HCT116 (cell line): ENCODE measurements at regions not wholly inside any gene's neighbourhood (a gene's known extent, or its start where the extent isn't known, plus 50 kb on each side); places are given as distances from the start of the nearest gene placed in this dataset.

ENCODE experiments used
- ATAC-seq: fragments of 200-7000 bp; cut with Tn5 transposase; 2 replicates; pipeline ENCODE4 v1.9.1; 2020; ENCODE audit warnings: mild to moderate bottlenecking, moderate library complexity
- BruUV-seq: library from RNA; stranded (reverse); fragments of 400-500 nt; replicated peaks from 2 replicates; lab custom pipeline; 2021; lab: Mats Ljungman, UMichigan
- CTCF ChIA-PET: fragments of 300-600 bp; sonication (Branson Sonifier 250); formaldehyde crosslinking; loops from one replicate; lab custom pipeline; 2021; ENCODE audit warnings: antibody characterized with exemption; lab: Charles Lee
- POLR2A ChIA-PET: fragments of 300-600, 350-600 bp; sonication (Branson Sonifier 250); formaldehyde crosslinking; loops from one replicate; lab custom pipeline; 2021; ENCODE audit warnings: antibody characterized with exemption; lab: Charles Lee
- RAD21 ChIA-PET, 2 experiments: fragments of 300-600 bp; sonication (Branson Sonifier 250); formaldehyde crosslinking; loops; one replicate each; lab custom pipeline; 2023; ENCODE audit warnings: low total read pairs in 2 of 2; ENCODE audit not compliant: uncharacterized antibody in 2 of 2, unreplicated experiment in 2 of 2, low non-redundant PET in 1 of 2; lab: Charles Lee
- DNase-seq: peaks from one replicate; pipeline ENCODE4 v3.0.0-alpha.2; 2010; ENCODE audit warnings: low read depth, low spot score
- H2AFZ ChIP-seq: fragments of 200-600 bp; shearing (Covaris generic), sonication (generic); 2 replicates; pipeline ENCODE4 v1.6.1; 2017; ENCODE audit warnings: low read depth, mixed run types, mixed read lengths, antibody characterized with exemption, low read length; ENCODE audit not compliant: poor library complexity, severe bottlenecking
- H3K27ac ChIP-seq: 2 replicates; pipeline ENCODE4 v1.5.1; 2012; ENCODE audit warnings: low read depth, low read length
- H3K27me3 ChIP-seq: fragments of 200-600 bp; sonication (generic); 2 replicates; pipeline ENCODE4 v1.6.1; 2016; ENCODE audit warnings: mixed run types, low read length, mixed read lengths; ENCODE audit not compliant: insufficient read depth
- H3K36me3 ChIP-seq, 2 experiments: fragments of 200-500 bp in 1 of 2; fragments of 200-600 bp in 1 of 2; sonication (Bioruptor generic) in 1 of 2; sonication (generic) in 1 of 2; 2 replicates each; pipeline versions ENCODE4 v1.5.1 to v1.6.1; 2014 to 2016; ENCODE audit warnings: low read length in 2 of 2, inconsistent platforms in 1 of 2, mixed read lengths in 1 of 2, mixed run types in 1 of 2; ENCODE audit not compliant: insufficient read depth in 2 of 2, control insufficient read depth in 1 of 2
- H3K4me1 ChIP-seq, 2 experiments: fragments of 200-600 bp in 1 of 2; sonication (generic) in 1 of 2; 2 replicates each; pipeline versions ENCODE4 v1.5.1 to v1.6.1; 2012 to 2017; ENCODE audit warnings: low read length in 2 of 2, inconsistent platforms in 1 of 2, mild to moderate bottlenecking in 1 of 2, mixed read lengths in 1 of 2, mixed run types in 1 of 2, moderate library complexity in 1 of 2; ENCODE audit not compliant: insufficient read depth in 2 of 2, control insufficient read depth in 1 of 2
- H3K4me2 ChIP-seq: fragments of 200-600 bp; sonication (generic); 2 replicates; pipeline ENCODE4 v1.6.1; 2017; ENCODE audit warnings: mixed run types, low read length, mixed read lengths
- H3K4me3 ChIP-seq, 2 experiments: fragments of 200-600 bp in 1 of 2; sonication (generic) in 1 of 2; replicated peaks in 1 of 2; 2 replicates each; pipeline ENCODE4 v1.5.1; 2011 to 2016; ENCODE audit warnings: low read length in 2 of 2, control low read depth in 1 of 2, low read depth in 1 of 2, mild to moderate bottlenecking in 1 of 2, mixed read lengths in 1 of 2, mixed run types in 1 of 2
- H3K79me2 ChIP-seq: fragments of 200-600 bp; sonication (generic); 2 replicates; pipeline ENCODE4 v1.6.1; 2017; ENCODE audit warnings: mild to moderate bottlenecking, mixed run types, low read length, moderate library complexity, mixed read lengths; ENCODE audit not compliant: insufficient read depth
- H3K9ac ChIP-seq: fragments of 200-600 bp; sonication (generic); 2 replicates; pipeline ENCODE4 v1.6.1; 2016; ENCODE audit warnings: low read length, mixed read lengths
- H3K9me2 ChIP-seq: fragments of 200-600 bp; sonication (generic), shearing (Covaris generic); 2 replicates; pipeline ENCODE4 v1.6.1; 2017; ENCODE audit warnings: mixed run types, mild to moderate bottlenecking, moderate library complexity; ENCODE audit not compliant: insufficient read depth
- H3K9me3 ChIP-seq, 2 experiments: fragments of 200-500 bp in 1 of 2; fragments of 200-600 bp in 1 of 2; sonication (Bioruptor generic) in 1 of 2; sonication (generic) in 1 of 2; 2 replicates each; pipeline ENCODE4 v1.6.1; 2014 to 2017; ENCODE audit warnings: low read length in 2 of 2, mixed read lengths in 2 of 2, inconsistent platforms in 1 of 2, low read depth in 1 of 2, mild to moderate bottlenecking in 1 of 2, mixed run types in 1 of 2, moderate library complexity in 1 of 2; ENCODE audit not compliant: control insufficient read depth in 1 of 2, insufficient read depth in 1 of 2
- H4K20me1 ChIP-seq: fragments of 200-600 bp; sonication (generic), shearing (Covaris generic); 2 replicates; pipeline ENCODE4 v1.6.1; 2017; ENCODE audit warnings: mixed run types, mild to moderate bottlenecking, moderate library complexity; ENCODE audit not compliant: insufficient read depth
- CBX3 ChIP-seq: IDR thresholded peaks from 2 replicates; pipeline ENCODE4 v1.6.1; 2012; ENCODE audit warnings: low read depth
- CEBPB ChIP-seq: IDR thresholded peaks from 2 replicates; pipeline ENCODE4 v1.6.1; 2012; ENCODE audit warnings: low read depth
- ELF1 ChIP-seq: IDR thresholded peaks from 2 replicates; pipeline ENCODE4 v1.6.1; 2012; ENCODE audit warnings: low read depth, borderline replicate concordance
- EZH2phosphoT487 ChIP-seq: fragments of 200-600 bp; IDR thresholded peaks from 2 replicates; pipeline ENCODE4 v1.6.1; 2018; ENCODE audit warnings: antibody characterized with exemption, borderline replicate concordance
- JUND ChIP-seq: IDR thresholded peaks from 2 replicates; pipeline ENCODE4 v1.6.1; 2012
- SIN3A ChIP-seq: IDR thresholded peaks from 2 replicates; pipeline ENCODE4 v1.6.1; 2012; ENCODE audit warnings: low read depth
- SP1 ChIP-seq: IDR thresholded peaks from 2 replicates; pipeline ENCODE4 v1.6.1; 2012; ENCODE audit warnings: low read depth
- TCF7L2 ChIP-seq: IDR thresholded peaks from 2 replicates; pipeline ENCODE4 v1.7.0; 2011; ENCODE audit warnings: borderline replicate concordance, inconsistent platforms; ENCODE audit not compliant: insufficient read depth, insufficient read length; ENCODE audit errors: extremely low read depth
- ZBTB33 ChIP-seq: IDR thresholded peaks from 2 replicates; pipeline ENCODE4 v1.6.1; 2011; ENCODE audit warnings: mild to moderate bottlenecking, low read length, moderate library complexity; ENCODE audit not compliant: insufficient replicate concordance; ENCODE audit errors: extremely low read depth
- ZFX ChIP-seq: fragments of 450-650 bp; IDR thresholded peaks from 2 replicates; pipeline ENCODE4 v1.6.1; 2017
- ZNF274 ChIP-seq: fragments of 200-500 bp; sonication (Bioruptor generic); IDR thresholded peaks from 2 replicates; pipeline ENCODE4 v1.6.1; 2014; ENCODE audit warnings: mild to moderate bottlenecking, low read depth, low read length, inconsistent platforms
- intact Hi-C: fragments of 100-400 bp; cut with micrococcal nuclease; formaldehyde crosslinking; loops from 2 replicates; pipeline ENCODE4 v1.10.0; 2022
- TF ChIP-seq, protein P1 (sequence below): IDR thresholded peaks from 2 replicates; pipeline ENCODE4 v1.6.1; 2012

DNA sequence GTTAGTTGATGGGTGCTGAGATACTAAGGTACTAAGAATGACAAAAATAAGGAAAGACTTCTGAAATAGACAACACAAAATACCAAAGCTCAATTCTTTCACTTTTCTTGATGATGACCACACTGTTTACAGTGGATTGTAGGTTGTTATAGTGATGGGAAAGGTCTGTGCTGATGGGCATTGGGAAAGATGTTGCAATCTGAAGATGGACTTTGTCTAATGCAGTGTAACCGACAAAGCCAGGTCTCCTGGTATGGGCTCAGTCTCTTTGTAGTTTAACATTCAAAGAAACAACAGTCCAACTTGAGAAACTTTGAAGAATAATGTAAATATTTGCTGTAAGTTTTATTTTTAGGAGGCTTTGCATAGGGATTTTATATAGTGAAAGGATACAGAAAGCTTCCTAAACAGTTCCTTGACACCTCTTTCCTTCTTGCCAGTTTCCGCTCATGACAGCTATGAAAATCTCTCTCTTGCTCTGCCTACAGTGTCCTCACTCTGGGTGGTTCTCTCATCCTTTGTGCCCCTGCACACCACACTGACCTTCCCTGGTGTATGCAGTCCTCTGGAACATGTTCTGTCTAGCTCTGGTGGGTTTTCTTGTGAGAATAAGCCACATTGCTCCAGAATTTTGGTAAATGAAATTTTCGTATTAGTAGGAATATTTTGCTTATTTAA lies 172.2 kb downstream of the KCNRG start (continued):
- TF ChIP-seq ZBTB33: no peak
- TF ChIP-seq ZFX: no peak

DNA sequence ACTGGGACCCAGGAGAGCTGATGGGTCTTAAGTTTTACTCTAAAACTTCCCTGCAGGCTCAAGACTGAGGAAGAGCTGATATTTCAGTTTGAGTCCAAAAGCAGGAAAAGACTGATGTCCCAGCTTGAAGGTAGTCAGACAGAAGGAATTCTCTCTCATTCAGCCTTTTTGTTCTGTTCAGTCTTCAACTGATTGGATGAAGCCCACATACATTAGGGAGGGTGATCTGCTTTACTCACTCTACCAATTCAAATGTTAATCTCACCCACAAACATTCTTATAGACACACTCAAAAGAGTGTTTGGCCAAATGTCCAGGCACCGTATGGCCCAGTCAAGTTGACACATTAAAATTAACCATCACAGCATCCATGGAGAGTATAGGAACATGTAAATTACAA lies 173.5 kb downstream of the KCNRG start:
- H3K4me3 ChIP-seq: no peak overlapping the region
- H3K27ac ChIP-seq: no peak overlapping the region
- H3K9ac ChIP-seq: no peak overlapping the region
- no peak for DNase-seq
- ChIA-PET CTCF (interaction anchor here (1.1 to 1.8 kb wide), 2 partner anchors 11 to 21 kb away, joined by 4 to 5 read pairs; no protein-coding TSS in a partner anchor), POLR2A (no interaction called here), RAD21 (no interaction called here)
- no peak for ATAC-seq
- no peaks in the 10 kb centered on the region for H3K9me3 ChIP-seq
- H3K79me2 ChIP-seq: peaks cover 11% of the 10 kb centered on the region
- no peak overlapping the region for H2AFZ ChIP-seq
- intact Hi-C loops: no loop called here
- no peaks in the 10 kb centered on the region for H3K36me3 ChIP-seq
- H3K4me2 ChIP-seq: no peak overlapping the region
- H3K4me1 ChIP-seq: peaks cover 7 to 16% of the 10 kb centered on the region in 2 experiments
- no peaks in the 10 kb centered on the region for H4K20me1 ChIP-seq
- BruUV-seq: no TSS peak
- TF ChIP-seq ZNF274 (no peak), ZBTB33 (no peak), SP1 (no peak), TCF7L2 (no peak), SIN3A (no peak), CEBPB (no peak), CBX3 (no peak), EZH2phosphoT487 (no peak), ELF1 (no peak), JUND (no peak)
- TF ChIP-seq, protein P1, sequence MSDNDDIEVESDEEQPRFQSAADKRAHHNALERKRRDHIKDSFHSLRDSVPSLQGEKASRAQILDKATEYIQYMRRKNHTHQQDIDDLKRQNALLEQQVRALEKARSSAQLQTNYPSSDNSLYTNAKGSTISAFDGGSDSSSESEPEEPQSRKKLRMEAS: no peak
- H3K27me3 ChIP-seq: no peaks in the 10 kb centered on the region
- no peaks in the 10 kb centered on the region for H3K9me2 ChIP-seq
